PC-9 (cell line): ENCODE measurements at regions not wholly inside any gene's neighbourhood (a gene's known extent, or its start where the extent isn't known, plus 50 kb on each side); places are given as distances from the start of the nearest gene placed in this dataset.

Source experiments
- BruUV-seq: library from RNA; stranded (reverse); fragments of 400-500 nt; replicated peaks from 2 replicates; lab custom pipeline; 2021; lab: Mats Ljungman, UMichigan
- CTCF ChIA-PET: fragments of 300-600 bp; sonication (Branson Sonifier 250); formaldehyde crosslinking; loops from one replicate; lab custom pipeline; 2022; ENCODE audit warnings: antibody characterized with exemption; lab: Charles Lee
- POLR2A ChIA-PET: fragments of 300-600 bp; sonication (Branson Sonifier 250); formaldehyde crosslinking; loops from one replicate; lab custom pipeline; 2022; ENCODE audit warnings: antibody characterized with exemption; ENCODE audit not compliant: unreplicated experiment; lab: Charles Lee
- DNase-seq, 2 experiments: peaks; one replicate each; pipeline versions ENCODE4 v3.0.0 to v3.0.0-alpha.2; 2015 to 2022; ENCODE audit warnings: mixed read lengths in 1 of 2
- H2AFZ ChIP-seq: fragments of 200-600 bp; sonication (generic); 2 replicates; pipeline ENCODE4 v1.8.1; 2017; ENCODE audit warnings: antibody characterized with exemption
- H3F3A ChIP-seq: fragments of 200-600 bp; sonication (generic); 2 replicates; pipeline ENCODE4 v1.8.1; 2017; ENCODE audit warnings: antibody characterized with exemption, mild to moderate bottlenecking, low read depth; ENCODE audit not compliant: insufficient read depth
- H3K27ac ChIP-seq: fragments of 200-600 bp; sonication (generic); 2 replicates; pipeline ENCODE4 v1.6.1; 2016; ENCODE audit warnings: mixed run types
- H3K27me3 ChIP-seq: fragments of 200-600 bp; sonication (generic); 2 replicates; pipeline ENCODE4 v1.6.1; 2016; ENCODE audit warnings: low read depth, mixed run types; ENCODE audit not compliant: insufficient read depth
- H3K36me3 ChIP-seq: fragments of 200-600 bp; sonication (generic); 2 replicates; pipeline ENCODE4 v1.6.1; 2016; ENCODE audit warnings: low read depth, mixed run types
- H3K4me1 ChIP-seq: fragments of 200-600 bp; sonication (generic); replicated peaks from 2 replicates; pipeline ENCODE4 v1.6.1; 2016; ENCODE audit warnings: mixed run types; ENCODE audit not compliant: insufficient read depth
- H3K4me2 ChIP-seq: fragments of 200-600 bp; sonication (generic); 2 replicates; pipeline ENCODE4 v1.6.1; 2017; ENCODE audit warnings: mixed run types
- H3K4me3 ChIP-seq: fragments of 200-600 bp; sonication (generic); 2 replicates; pipeline ENCODE4 v1.6.1; 2016; ENCODE audit warnings: mixed run types
- H3K79me2 ChIP-seq: fragments of 200-600 bp; sonication (generic); 2 replicates; pipeline ENCODE4 v1.6.1; 2017; ENCODE audit warnings: low read depth, mixed run types
- H3K9me2 ChIP-seq: fragments of 200-600 bp; sonication (generic); 2 replicates; pipeline ENCODE4 v1.8.1; 2017; ENCODE audit warnings: mild to moderate bottlenecking; ENCODE audit not compliant: insufficient read depth
- H3K9me3 ChIP-seq: fragments of 200-600 bp; sonication (generic); 2 replicates; pipeline ENCODE4 v1.8.1; 2016; ENCODE audit warnings: low read depth; ENCODE audit not compliant: insufficient read depth
- H4K20me1 ChIP-seq: fragments of 200-600 bp; sonication (generic); 2 replicates; pipeline ENCODE4 v1.8.1; 2017; ENCODE audit not compliant: insufficient read depth
- EZH2 ChIP-seq: fragments of 200-600 bp; sonication (generic); IDR thresholded peaks from 2 replicates; pipeline ENCODE4 v1.8.0; 2017; ENCODE audit warnings: antibody characterized with exemption, low read depth
- intact Hi-C: fragments of 100-400 bp; cut with micrococcal nuclease; formaldehyde crosslinking; loops from one replicate; pipeline ENCODE4 v1.10.0; 2022; ENCODE audit not compliant: unreplicated experiment
- TF ChIP-seq, protein P1 (sequence below): fragments of 200-600 bp; sonication (generic); conservative IDR thresholded peaks from 2 replicates; pipeline ENCODE4 v1.6.1; 2017; ENCODE audit warnings: mixed run types, antibody characterized with exemption, mild to moderate bottlenecking, moderate library complexity

DNA sequence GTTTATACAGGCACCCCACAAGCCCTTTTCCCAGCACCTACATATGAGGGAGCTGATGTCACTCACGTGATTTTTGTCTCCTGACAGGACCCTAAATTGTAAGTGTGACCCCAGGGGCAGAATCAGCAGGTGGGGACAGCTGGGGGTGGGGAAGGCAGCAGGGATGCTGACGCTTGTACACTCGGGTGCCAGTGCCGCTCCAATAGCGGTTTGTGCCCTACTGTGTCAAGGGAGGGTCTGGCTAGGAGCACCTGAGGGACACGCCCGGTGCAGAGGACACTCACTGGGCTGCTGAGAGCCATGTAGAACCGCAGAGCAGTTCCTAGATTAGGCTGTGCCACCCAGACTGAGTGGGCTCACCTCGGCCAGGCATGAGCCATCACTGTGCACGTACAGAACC, 81.3 kb downstream of the SCGB2B2 start:
- H3K36me3 ChIP-seq = no peaks in the 10 kb centered on the region
- no TSS peak for BruUV-seq
- DNase-seq = no peak
- H3K27me3 ChIP-seq = no peaks in the 10 kb centered on the region
- H3K79me2 ChIP-seq = no peaks in the 10 kb centered on the region
- H2AFZ ChIP-seq = no peak overlapping the region
- H3K9me3 ChIP-seq = no peaks in the 10 kb centered on the region
- H3K4me1 ChIP-seq = no peaks in the 10 kb centered on the region
- H4K20me1 ChIP-seq = no peaks in the 10 kb centered on the region
- ChIA-PET CTCF (no interaction called here), POLR2A (no interaction called here)
- TF ChIP-seq, protein P1, sequence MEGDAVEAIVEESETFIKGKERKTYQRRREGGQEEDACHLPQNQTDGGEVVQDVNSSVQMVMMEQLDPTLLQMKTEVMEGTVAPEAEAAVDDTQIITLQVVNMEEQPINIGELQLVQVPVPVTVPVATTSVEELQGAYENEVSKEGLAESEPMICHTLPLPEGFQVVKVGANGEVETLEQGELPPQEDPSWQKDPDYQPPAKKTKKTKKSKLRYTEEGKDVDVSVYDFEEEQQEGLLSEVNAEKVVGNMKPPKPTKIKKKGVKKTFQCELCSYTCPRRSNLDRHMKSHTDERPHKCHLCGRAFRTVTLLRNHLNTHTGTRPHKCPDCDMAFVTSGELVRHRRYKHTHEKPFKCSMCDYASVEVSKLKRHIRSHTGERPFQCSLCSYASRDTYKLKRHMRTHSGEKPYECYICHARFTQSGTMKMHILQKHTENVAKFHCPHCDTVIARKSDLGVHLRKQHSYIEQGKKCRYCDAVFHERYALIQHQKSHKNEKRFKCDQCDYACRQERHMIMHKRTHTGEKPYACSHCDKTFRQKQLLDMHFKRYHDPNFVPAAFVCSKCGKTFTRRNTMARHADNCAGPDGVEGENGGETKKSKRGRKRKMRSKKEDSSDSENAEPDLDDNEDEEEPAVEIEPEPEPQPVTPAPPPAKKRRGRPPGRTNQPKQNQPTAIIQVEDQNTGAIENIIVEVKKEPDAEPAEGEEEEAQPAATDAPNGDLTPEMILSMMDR = no peak
- TF ChIP-seq EZH2 = no peak
- H3K4me3 ChIP-seq = no peak overlapping the region
- H3F3A ChIP-seq = no peaks in the 10 kb centered on the region
- no peak overlapping the region for H3K4me2 ChIP-seq
- no peaks in the 10 kb centered on the region for H3K9me2 ChIP-seq
- intact Hi-C loops = no loop called here
- H3K27ac ChIP-seq = no peak overlapping the region

DNA sequence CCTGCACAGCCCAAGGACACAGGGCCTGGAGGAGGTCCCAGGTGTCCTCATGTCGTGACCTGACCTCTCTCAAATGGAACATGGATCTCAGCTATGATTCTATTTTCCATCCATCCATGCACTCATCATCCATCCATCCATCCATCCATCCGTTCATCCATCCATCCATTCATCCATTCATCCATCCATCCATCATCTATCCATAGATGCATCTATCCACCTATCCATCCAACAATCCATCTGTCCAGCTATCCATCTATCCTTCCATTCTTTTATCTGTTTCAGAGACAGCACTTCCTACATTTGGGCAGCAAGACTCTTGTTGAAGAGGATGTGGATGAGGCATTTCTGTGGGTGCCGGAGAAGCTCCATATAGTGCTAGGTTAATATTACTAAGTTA, 86.7 kb downstream of the SCGB2B2 start:
- Histone ChIP-seq H4K20me1 (no peaks in the 10 kb centered on the region), H3F3A (no peaks in the 10 kb centered on the region), H3K4me2 (no peak overlapping the region), H3K4me1 (no peaks in the 10 kb centered on the region), H3K4me3 (no peak overlapping the region), H3K9me2 (no peaks in the 10 kb centered on the region), H3K27me3 (peaks cover 5% of the 10 kb centered on the region; the same call in 1 of the 2 replicates), H2AFZ (no peak overlapping the region), H3K36me3 (no peaks in the 10 kb centered on the region), H3K9me3 (no peaks in the 10 kb centered on the region), H3K27ac (no peak overlapping the region), H3K79me2 (no peaks in the 10 kb centered on the region)
- ChIA-PET CTCF (no interaction called here), POLR2A (no interaction called here)
- BruUV-seq = no TSS peak
- intact Hi-C loops = no loop called here
- TF ChIP-seq, protein P1 = no peak
- no peak for TF ChIP-seq EZH2
- no peak for DNase-seq

DNA sequence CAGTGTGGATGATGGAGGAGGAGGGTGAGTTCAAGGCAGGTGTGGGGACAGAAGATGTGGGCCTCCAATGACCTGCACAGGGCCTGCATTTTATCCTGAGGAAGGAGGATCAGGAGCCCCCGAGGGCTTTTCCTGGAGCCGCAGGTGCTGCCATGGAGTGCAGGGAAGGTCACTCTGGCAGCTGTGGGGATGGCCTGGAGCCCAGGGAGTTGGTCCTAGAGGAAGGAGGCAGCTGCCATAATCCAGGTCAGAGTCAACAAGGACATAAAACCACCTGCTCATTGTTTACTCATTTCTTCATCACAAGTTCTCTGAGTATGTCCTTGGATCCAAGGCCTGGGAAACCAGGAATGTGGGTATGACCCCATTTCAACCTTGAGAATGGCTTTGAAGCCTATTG, 87.2 kb downstream of the SCGB2B2 start:
- Histone ChIP-seq H3K4me2 (no peak overlapping the region), H2AFZ (no peak overlapping the region), H3K9me3 (no peaks in the 10 kb centered on the region), H3K4me1 (no peaks in the 10 kb centered on the region), H4K20me1 (no peaks in the 10 kb centered on the region), H3F3A (no peaks in the 10 kb centered on the region), H3K9me2 (no peaks in the 10 kb centered on the region), H3K79me2 (no peaks in the 10 kb centered on the region), H3K27me3 (peaks cover 10% of the 10 kb centered on the region; the same call in 1 of the 2 replicates), H3K4me3 (no peak overlapping the region), H3K27ac (no peak overlapping the region), H3K36me3 (no peaks in the 10 kb centered on the region)
- no peak for DNase-seq
- TF ChIP-seq, protein P1 = no peak
- no peak for TF ChIP-seq EZH2
- ChIA-PET POLR2A (no interaction called here), CTCF (no interaction called here)
- no TSS peak for BruUV-seq
- intact Hi-C loops = no loop called here
